HepG2 (cell line): ENCODE measurements at regions not wholly inside any gene's neighbourhood (a gene's known extent, or its start where the extent isn't known, plus 50 kb on each side); places are given as distances from the start of the nearest gene placed in this dataset.

Experiments
- ATAC-seq: fragments of 200-7000 bp; cut with Tn5 transposase; 3 replicates; pipeline ENCODE4 v1.9.1; 2020; ENCODE audit warnings: mild to moderate bottlenecking, moderate library complexity
- BruUV-seq: library from RNA; stranded (reverse); fragments of 400-500 nt; replicated peaks from 2 replicates; lab custom pipeline; 2021; lab: Mats Ljungman, UMichigan
- CTCF ChIA-PET: fragments of 300-600 bp; formaldehyde crosslinking; extraction: SDS; loops from one replicate; lab custom pipeline; 2021; ENCODE audit warnings: low total read pairs, inconsistent platforms, low intra/inter-chr PET ratio; lab: Yijun Ruan, JAX
- POLR2A ChIA-PET: fragments of 350-600 bp; sonication (Branson Sonifier 250); formaldehyde crosslinking; loops from one replicate; lab custom pipeline; 2020; ENCODE audit warnings: antibody characterized with exemption, inconsistent platforms; lab: Yijun Ruan, JAX
- DNase-seq: peaks from one replicate; pipeline ENCODE4 v3.0.0-alpha.2; 2015; ENCODE audit warnings: low spot score
- FAIRE-seq: peaks from 3 replicates; lab custom pipeline; 2011; peaks lifted over from hg19 to GRCh38; lab: Jason Lieb, UNC
- H2AFZ ChIP-seq: one replicate; pipeline ENCODE4 v1.6.1; 2011; ENCODE audit warnings: low read length, inconsistent platforms
- H3K27ac ChIP-seq: fragments of 300-600 bp; 3 replicates; pipeline ENCODE4 v1.8.0; 2011; ENCODE audit warnings: mixed run types, mild to moderate bottlenecking, mixed read lengths, low read length, inconsistent platforms; ENCODE audit not compliant: insufficient read depth; ENCODE audit errors: extremely low read length
- H3K27me3 ChIP-seq, 2 experiments: fragments of 200-600 bp in 1 of 2; 2 replicates in 1 of 2; 3 replicates in 1 of 2; pipeline versions ENCODE4 v1.6.0 to v1.8.0; 2011; ENCODE audit warnings: low read length in 2 of 2, mild to moderate bottlenecking in 2 of 2, moderate library complexity in 2 of 2, inconsistent platforms in 1 of 2; ENCODE audit not compliant: insufficient read depth in 2 of 2, control insufficient read depth in 1 of 2
- H3K36me3 ChIP-seq, 2 experiments: fragments of 200-600 bp in 1 of 2; replicated peaks in 1 of 2; 2 replicates in 1 of 2; 3 replicates in 1 of 2; pipeline versions ENCODE4 v1.5.1 to v1.8.0; 2011; ENCODE audit warnings: low read length in 2 of 2, inconsistent platforms in 1 of 2; ENCODE audit not compliant: insufficient read depth in 2 of 2, control insufficient read depth in 1 of 2
- H3K4me1 ChIP-seq: 2 replicates; pipeline ENCODE4 v1.5.1; 2012; ENCODE audit warnings: low read length, inconsistent platforms; ENCODE audit not compliant: insufficient read depth
- H3K4me2 ChIP-seq: 2 replicates; pipeline ENCODE4 v1.6.0; 2011; ENCODE audit warnings: low read depth, low read length, inconsistent platforms
- H3K4me3 ChIP-seq, 3 experiments: fragments of 200-600 bp in 1 of 3; sonication (generic), shearing (Covaris generic) in 1 of 3; replicated peaks in 1 of 3; 2 replicates each; pipeline ENCODE4 v1.5.1; 2011 to 2016; ENCODE audit warnings: low read length in 3 of 3, inconsistent platforms in 2 of 3, low read depth in 2 of 3, mild to moderate bottlenecking in 2 of 3, control low read depth in 1 of 3, mixed read lengths in 1 of 3; ENCODE audit not compliant: insufficient read depth in 1 of 3
- H3K79me2 ChIP-seq: one replicate; pipeline ENCODE4 v1.6.1; 2011; ENCODE audit warnings: low read length, inconsistent platforms; ENCODE audit not compliant: insufficient read depth
- H3K9ac ChIP-seq: 2 replicates; pipeline ENCODE4 v1.6.0; 2011; ENCODE audit warnings: mild to moderate bottlenecking, low read depth, low read length, inconsistent platforms; ENCODE audit not compliant: insufficient read depth
- H3K9me3 ChIP-seq: 2 replicates; pipeline ENCODE4 v1.5.1; 2012; ENCODE audit warnings: mild to moderate bottlenecking, low read length
- H4K20me1 ChIP-seq: 2 replicates; pipeline ENCODE4 v1.6.0; 2011; ENCODE audit warnings: inconsistent platforms, mild to moderate bottlenecking, low read length, moderate library complexity; ENCODE audit not compliant: insufficient read depth
- FOSL1 ChIP-seq: sonication (generic); formaldehyde crosslinking; IDR thresholded peaks from 2 replicates; pipeline ENCODE4 v1.9.0; 2021; ENCODE audit warnings: missing genetic modification reagents, borderline replicate concordance
- FOSL2 ChIP-seq: sonication (generic); formaldehyde crosslinking; IDR thresholded peaks from 2 replicates; pipeline ENCODE4 v1.4.0; 2020; ENCODE audit warnings: missing genetic modification reagents
- MAFF ChIP-seq: IDR thresholded peaks from 2 replicates; pipeline ENCODE4 v1.6.1; 2011; ENCODE audit warnings: low read depth, low read length, improper control_type of control experiment
- MYNN ChIP-seq: sonication (generic); formaldehyde crosslinking; IDR thresholded peaks from 2 replicates; pipeline ENCODE4 v1.4.0; 2020; ENCODE audit warnings: mild to moderate bottlenecking, low read depth, missing genetic modification reagents
- PHB2 ChIP-seq: fragments of 450-650 bp; IDR thresholded peaks from 2 replicates; pipeline ENCODE4 v1.6.1; 2018; ENCODE audit not compliant: partially characterized antibody
- YEATS4 ChIP-seq: sonication (generic); formaldehyde crosslinking; IDR thresholded peaks from 2 replicates; pipeline ENCODE4 v1.4.0; 2020; ENCODE audit warnings: missing genetic modification reagents, borderline replicate concordance
- ZNF460 ChIP-seq: sonication (generic); formaldehyde crosslinking; IDR thresholded peaks from 2 replicates; pipeline ENCODE4 v1.5.1; 2020; ENCODE audit warnings: missing genetic modification reagents, mild to moderate bottlenecking, borderline replicate concordance
- ZNF510 ChIP-seq: sonication (generic); formaldehyde crosslinking; IDR thresholded peaks from 2 replicates; pipeline ENCODE4 v1.4.0; 2020; ENCODE audit warnings: low read depth, mild to moderate bottlenecking, missing genetic modification reagents
- ZNF546 ChIP-seq: sonication (generic); formaldehyde crosslinking; conservative IDR thresholded peaks from 2 replicates; pipeline ENCODE4 v1.8.1; 2023; ENCODE audit warnings: mild to moderate bottlenecking, missing genetic modification reagents
- WGBS: methylation state at CpG from one replicate; pipeline ENCODE4 v1.1.6; 2017; ENCODE audit warnings: low lambda C conversion rate; 5-methylcytosine and 5-hydroxymethylcytosine counted together
- in situ Hi-C: cut with HindIII; loops from 2 replicates; pipeline ENCODE4 v1.10.0; 2017; ENCODE audit warnings: low pct_unique_long_range_greater_than_20kb; ENCODE audit not compliant: extremely low pct_ligation_motif_present
- intact Hi-C: fragments of 100-400 bp; cut with micrococcal nuclease; formaldehyde crosslinking; loops from one replicate; pipeline ENCODE4 v1.10.0; 2022; ENCODE audit not compliant: unreplicated experiment
- TF ChIP-seq, protein P1 (sequence below): sonication (generic); formaldehyde crosslinking; IDR thresholded peaks from 2 replicates; pipeline ENCODE4 v1.4.0; 2020; ENCODE audit warnings: missing genetic modification reagents, borderline replicate concordance
- TF ChIP-seq, protein P2 (sequence below): sonication (generic); formaldehyde crosslinking; IDR thresholded peaks from 2 replicates; pipeline ENCODE4 v1.9.0; 2022; ENCODE audit warnings: low read depth, missing genetic modification reagents
- TF ChIP-seq, protein P3 (sequence below): IDR thresholded peaks from 2 replicates; pipeline ENCODE4 v1.4.0; 2020; ENCODE audit warnings: mild to moderate bottlenecking, missing genetic modification reagents

DNA sequence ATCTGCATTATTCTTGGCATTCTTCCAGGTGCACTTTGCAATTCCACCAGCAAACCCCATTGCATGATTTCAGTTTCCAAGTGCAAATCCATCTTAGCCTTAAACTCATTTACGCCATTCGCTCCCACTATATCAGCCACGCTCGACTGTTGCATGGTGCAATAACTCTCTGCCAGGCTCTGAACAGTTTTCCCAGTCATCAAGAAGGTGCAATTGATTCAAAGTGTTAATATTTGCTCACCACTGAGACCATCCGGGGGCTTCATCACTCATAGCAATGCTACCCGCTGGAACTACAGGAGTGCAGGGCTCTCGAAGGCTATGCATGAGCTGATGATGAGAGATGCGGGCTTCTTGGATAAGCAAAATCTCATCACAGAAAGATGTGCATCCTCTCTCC, 488.2 kb downstream of the OMA1 start:
- CTCF ChIA-PET, result no interaction called here
- FAIRE-seq (no peak), ATAC-seq (no peak), DNase-seq (no peak)
- H3K4me3 ChIP-seq, result no peak overlapping the region
- intact Hi-C loops, result no loop called here
- 23% methylated on average over 7 of the region's 8 CpGs for WGBS
- H4K20me1 ChIP-seq, result no peaks in the 10 kb centered on the region
- H3K27ac ChIP-seq, result no peak overlapping the region
- no peak overlapping the region for H2AFZ ChIP-seq
- no peaks in the 10 kb centered on the region for H3K36me3 ChIP-seq
- in situ Hi-C loops, result no loop called here
- H3K79me2 ChIP-seq, result no peaks in the 10 kb centered on the region
- no peaks in the 10 kb centered on the region for H3K9me3 ChIP-seq
- H3K27me3 ChIP-seq, result no peaks in the 10 kb centered on the region; a peak in 1 of 5 replicates
- POLR2A ChIA-PET, result no interaction called here
- BruUV-seq, result no TSS peak
- H3K4me2 ChIP-seq, result no peak overlapping the region
- TF ChIP-seq YEATS4 (no peak), ZNF510 (no peak)
- H3K9ac ChIP-seq, result no peak overlapping the region
- no peaks in the 10 kb centered on the region for H3K4me1 ChIP-seq

DNA sequence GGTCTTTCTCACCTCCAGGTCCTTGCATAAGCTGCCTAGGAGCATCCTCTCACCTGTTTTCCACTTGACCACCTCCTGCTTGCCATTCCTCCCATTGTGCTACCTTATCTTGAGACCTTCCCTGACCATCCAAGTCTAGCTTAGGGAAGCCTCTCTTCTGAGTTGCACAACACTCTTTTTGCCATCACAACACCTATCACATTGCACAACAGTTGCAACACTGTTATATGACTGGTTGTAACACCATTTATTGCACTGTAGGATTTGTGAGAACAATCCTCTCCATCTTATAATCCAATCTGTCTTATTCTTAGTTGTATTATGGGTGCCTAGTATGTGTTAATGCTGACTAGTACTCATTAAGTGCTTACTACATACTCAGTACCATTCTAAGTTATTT, 488.7 kb downstream of the OMA1 start:
- in situ Hi-C loops (no loop called here), intact Hi-C loops (no loop called here)
- Histone ChIP-seq H3K9me3 (no peaks in the 10 kb centered on the region), H4K20me1 (no peaks in the 10 kb centered on the region), H3K79me2 (no peaks in the 10 kb centered on the region), H3K27ac (no peak overlapping the region), H3K36me3 (no peaks in the 10 kb centered on the region), H3K4me3 (no peak overlapping the region), H3K4me1 (no peaks in the 10 kb centered on the region), H3K4me2 (no peak overlapping the region), H3K9ac (no peak overlapping the region), H3K27me3 (no peaks in the 10 kb centered on the region; a peak in 1 of 5 replicates), H2AFZ (no peak overlapping the region)
- ATAC-seq (no peak), FAIRE-seq (no peak), DNase-seq (no peak)
- ChIA-PET POLR2A (no interaction called here), CTCF (no interaction called here)
- BruUV-seq, result no TSS peak
- TF ChIP-seq, protein P1, sequence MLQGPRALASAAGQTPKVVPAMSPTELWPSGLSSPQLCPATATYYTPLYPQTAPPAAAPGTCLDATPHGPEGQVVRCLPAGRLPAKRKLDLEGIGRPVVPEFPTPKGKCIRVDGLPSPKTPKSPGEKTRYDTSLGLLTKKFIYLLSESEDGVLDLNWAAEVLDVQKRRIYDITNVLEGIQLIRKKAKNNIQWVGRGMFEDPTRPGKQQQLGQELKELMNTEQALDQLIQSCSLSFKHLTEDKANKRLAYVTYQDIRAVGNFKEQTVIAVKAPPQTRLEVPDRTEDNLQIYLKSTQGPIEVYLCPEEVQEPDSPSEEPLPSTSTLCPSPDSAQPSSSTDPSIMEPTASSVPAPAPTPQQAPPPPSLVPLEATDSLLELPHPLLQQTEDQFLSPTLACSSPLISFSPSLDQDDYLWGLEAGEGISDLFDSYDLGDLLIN (CRISPR knock-in tag), result no peak
- TF ChIP-seq, protein P2, sequence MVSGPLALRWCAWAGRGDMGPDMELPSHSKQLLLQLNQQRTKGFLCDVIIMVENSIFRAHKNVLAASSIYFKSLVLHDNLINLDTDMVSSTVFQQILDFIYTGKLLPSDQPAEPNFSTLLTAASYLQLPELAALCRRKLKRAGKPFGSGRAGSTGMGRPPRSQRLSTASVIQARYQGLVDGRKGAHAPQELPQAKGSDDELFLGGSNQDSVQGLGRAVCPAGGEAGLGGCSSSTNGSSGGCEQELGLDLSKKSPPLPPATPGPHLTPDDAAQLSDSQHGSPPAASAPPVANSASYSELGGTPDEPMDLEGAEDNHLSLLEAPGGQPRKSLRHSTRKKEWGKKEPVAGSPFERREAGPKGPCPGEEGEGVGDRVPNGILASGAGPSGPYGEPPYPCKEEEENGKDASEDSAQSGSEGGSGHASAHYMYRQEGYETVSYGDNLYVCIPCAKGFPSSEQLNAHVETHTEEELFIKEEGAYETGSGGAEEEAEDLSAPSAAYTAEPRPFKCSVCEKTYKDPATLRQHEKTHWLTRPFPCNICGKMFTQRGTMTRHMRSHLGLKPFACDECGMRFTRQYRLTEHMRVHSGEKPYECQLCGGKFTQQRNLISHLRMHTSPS (CRISPR knock-in tag), result no peak
- TF ChIP-seq ZNF460 (CRISPR knock-in tag) (no peak), MYNN (CRISPR knock-in tag) (no peak), FOSL2 (CRISPR knock-in tag) (no peak), FOSL1 (CRISPR knock-in tag) (no peak), MAFF (0 out of 2 replicates have a peak, but pooled peaks have one; percentile 3), ZNF546 (no peak), PHB2 (no peak)
- TF ChIP-seq, protein P3, sequence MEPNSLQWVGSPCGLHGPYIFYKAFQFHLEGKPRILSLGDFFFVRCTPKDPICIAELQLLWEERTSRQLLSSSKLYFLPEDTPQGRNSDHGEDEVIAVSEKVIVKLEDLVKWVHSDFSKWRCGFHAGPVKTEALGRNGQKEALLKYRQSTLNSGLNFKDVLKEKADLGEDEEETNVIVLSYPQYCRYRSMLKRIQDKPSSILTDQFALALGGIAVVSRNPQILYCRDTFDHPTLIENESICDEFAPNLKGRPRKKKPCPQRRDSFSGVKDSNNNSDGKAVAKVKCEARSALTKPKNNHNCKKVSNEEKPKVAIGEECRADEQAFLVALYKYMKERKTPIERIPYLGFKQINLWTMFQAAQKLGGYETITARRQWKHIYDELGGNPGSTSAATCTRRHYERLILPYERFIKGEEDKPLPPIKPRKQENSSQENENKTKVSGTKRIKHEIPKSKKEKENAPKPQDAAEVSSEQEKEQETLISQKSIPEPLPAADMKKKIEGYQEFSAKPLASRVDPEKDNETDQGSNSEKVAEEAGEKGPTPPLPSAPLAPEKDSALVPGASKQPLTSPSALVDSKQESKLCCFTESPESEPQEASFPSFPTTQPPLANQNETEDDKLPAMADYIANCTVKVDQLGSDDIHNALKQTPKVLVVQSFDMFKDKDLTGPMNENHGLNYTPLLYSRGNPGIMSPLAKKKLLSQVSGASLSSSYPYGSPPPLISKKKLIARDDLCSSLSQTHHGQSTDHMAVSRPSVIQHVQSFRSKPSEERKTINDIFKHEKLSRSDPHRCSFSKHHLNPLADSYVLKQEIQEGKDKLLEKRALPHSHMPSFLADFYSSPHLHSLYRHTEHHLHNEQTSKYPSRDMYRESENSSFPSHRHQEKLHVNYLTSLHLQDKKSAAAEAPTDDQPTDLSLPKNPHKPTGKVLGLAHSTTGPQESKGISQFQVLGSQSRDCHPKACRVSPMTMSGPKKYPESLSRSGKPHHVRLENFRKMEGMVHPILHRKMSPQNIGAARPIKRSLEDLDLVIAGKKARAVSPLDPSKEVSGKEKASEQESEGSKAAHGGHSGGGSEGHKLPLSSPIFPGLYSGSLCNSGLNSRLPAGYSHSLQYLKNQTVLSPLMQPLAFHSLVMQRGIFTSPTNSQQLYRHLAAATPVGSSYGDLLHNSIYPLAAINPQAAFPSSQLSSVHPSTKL, result no peak
